Parathyroid adenoma (tissue), 2 donors: ENCODE measurements at regions not wholly inside any gene's neighbourhood (a gene's known extent, or its start where the extent isn't known, plus 50 kb on each side); places are given as distances from the start of the nearest gene placed in this dataset.
A peak's percentile ranks its signal among the peaks of the same experiment; 100 is the strongest.

Source experiments
- H2AFZ ChIP-seq: fragments of 300-600 bp; sonication (generic); one replicate; pipeline ENCODE4 v1.7.0; 2017; ENCODE audit warnings: antibody characterized with exemption, mild to moderate bottlenecking
- H3K27ac ChIP-seq: fragments of 300-600 bp; sonication (generic); one replicate; pipeline ENCODE4 v1.7.0; 2017
- H3K27me3 ChIP-seq: fragments of 300-600 bp; sonication (generic); one replicate; pipeline ENCODE4 v1.7.0; 2017; ENCODE audit warnings: low read length; ENCODE audit not compliant: control insufficient read depth, insufficient read depth
- H3K36me3 ChIP-seq: fragments of 300-600 bp; sonication (generic); one replicate; pipeline ENCODE4 v1.7.0; 2017; ENCODE audit warnings: low read length; ENCODE audit not compliant: control insufficient read depth, insufficient read depth
- H3K4me1 ChIP-seq: fragments of 300-600 bp; sonication (generic); one replicate; pipeline ENCODE4 v1.7.0; 2017; ENCODE audit warnings: control low read depth
- H3K4me2 ChIP-seq: fragments of 300-600 bp; sonication (generic); one replicate; pipeline ENCODE4 v1.7.0; 2017; ENCODE audit warnings: low read length
- H3K4me3 ChIP-seq: fragments of 300-600 bp; sonication (generic); one replicate; pipeline ENCODE4 v1.7.0; 2017; ENCODE audit warnings: low read depth, low read length
- H3K79me2 ChIP-seq: fragments of 300-600 bp; sonication (generic); one replicate; pipeline ENCODE4 v1.7.0; 2017; ENCODE audit warnings: control low read depth
- H3K9ac ChIP-seq: fragments of 300-600 bp; sonication (generic); one replicate; pipeline ENCODE4 v1.7.0; 2017; ENCODE audit warnings: mild to moderate bottlenecking
- H3K9me3 ChIP-seq: fragments of 300-600 bp; sonication (generic); one replicate; pipeline ENCODE4 v1.7.0; 2017; ENCODE audit warnings: low read length; ENCODE audit not compliant: control insufficient read depth
- TF ChIP-seq, protein P1 (sequence below): fragments of 300-600 bp; sonication (generic); IDR thresholded peaks from one replicate; pipeline ENCODE4 v1.7.0; 2017; ENCODE audit warnings: antibody characterized with exemption, mild to moderate bottlenecking
- donor health status: primary hyperparathyroidism.

DNA sequence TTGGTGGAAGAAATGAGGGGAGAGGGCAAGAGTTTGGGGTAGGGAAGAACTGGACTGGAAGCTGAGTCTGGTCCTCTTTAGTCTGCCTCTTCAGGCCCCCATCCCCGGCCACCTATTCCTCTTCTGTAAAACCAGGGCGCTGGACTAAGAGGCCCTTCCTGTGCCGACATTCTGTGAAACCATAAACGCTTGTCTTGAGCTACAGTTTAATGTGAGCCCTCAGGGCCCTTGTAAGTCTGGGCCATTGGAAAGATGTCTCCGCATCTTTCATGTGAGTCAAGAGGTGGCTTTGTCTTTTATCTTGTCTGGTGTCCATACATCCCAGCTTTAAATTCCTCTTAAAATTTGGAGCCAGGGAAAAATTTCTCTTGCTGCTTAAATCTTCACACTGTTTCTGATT lies 90.6 kb downstream of the PLCE1 start:
- Histone ChIP-seq H3K79me2 (no peaks in the 10 kb centered on the region), H3K36me3 (no peaks in the 10 kb centered on the region), H2AFZ (no peak overlapping the region), H3K27ac (no peak overlapping the region), H3K4me2 (no peak overlapping the region), H3K4me3 (no peak overlapping the region), H3K27me3 (no peaks in the 10 kb centered on the region), H3K9me3 (peaks cover 3% of the 10 kb centered on the region), H3K4me1 (no peaks in the 10 kb centered on the region), H3K9ac (no peak overlapping the region)
- TF ChIP-seq, protein P1, sequence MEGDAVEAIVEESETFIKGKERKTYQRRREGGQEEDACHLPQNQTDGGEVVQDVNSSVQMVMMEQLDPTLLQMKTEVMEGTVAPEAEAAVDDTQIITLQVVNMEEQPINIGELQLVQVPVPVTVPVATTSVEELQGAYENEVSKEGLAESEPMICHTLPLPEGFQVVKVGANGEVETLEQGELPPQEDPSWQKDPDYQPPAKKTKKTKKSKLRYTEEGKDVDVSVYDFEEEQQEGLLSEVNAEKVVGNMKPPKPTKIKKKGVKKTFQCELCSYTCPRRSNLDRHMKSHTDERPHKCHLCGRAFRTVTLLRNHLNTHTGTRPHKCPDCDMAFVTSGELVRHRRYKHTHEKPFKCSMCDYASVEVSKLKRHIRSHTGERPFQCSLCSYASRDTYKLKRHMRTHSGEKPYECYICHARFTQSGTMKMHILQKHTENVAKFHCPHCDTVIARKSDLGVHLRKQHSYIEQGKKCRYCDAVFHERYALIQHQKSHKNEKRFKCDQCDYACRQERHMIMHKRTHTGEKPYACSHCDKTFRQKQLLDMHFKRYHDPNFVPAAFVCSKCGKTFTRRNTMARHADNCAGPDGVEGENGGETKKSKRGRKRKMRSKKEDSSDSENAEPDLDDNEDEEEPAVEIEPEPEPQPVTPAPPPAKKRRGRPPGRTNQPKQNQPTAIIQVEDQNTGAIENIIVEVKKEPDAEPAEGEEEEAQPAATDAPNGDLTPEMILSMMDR: no peak

DNA sequence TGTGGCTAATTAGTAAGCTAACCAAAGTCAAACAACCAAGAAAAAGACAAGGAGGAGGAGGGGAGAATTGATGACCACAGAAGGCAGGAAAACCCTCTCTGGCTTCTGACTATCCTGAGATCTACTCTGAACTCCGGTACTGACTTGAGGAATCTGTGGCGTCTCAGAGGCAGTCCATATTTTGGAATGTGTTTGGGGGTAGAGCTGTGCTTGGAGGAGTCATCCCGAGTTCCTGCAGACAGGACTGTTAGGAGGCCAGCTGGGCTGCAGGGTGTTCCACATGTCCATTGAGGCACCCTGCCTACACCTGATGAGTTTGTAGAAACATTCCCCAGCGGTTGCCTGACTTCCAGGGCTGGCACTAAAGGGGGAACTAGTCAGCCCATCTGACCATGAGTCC lies 91.6 kb downstream of the PLCE1 start:
- H3K9ac ChIP-seq: no peak overlapping the region

DNA sequence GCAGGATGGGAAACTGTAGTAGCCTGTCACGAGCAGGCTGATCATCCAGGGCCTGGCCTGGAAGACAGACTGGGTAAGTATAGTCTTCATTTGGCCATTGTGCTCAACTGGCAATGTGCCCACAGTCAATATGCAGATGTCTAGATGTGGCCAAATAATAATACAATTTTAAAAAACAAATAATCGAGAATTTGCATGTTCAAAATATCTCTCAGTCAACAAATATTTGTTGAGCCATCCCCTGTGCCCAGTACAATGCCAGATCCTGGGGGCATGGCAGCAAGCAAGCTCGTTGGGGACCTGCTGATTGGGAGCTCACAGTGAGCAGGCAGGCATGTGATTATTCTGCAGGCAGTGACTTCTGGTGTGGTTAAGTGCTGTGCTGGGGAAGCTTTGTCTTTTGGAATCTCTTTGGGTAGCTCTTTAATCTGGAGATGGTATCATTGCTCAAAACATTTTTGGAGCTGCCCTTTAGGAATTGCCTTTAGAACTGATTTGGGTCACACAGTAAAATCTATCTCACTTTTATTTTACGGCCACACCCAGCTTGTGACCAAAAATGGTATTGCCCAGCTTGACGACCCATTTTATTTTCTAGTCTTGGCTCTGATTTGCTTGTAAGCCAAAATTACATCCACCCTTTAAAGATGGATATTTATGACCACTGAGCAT lies 92.2 kb downstream of the PLCE1 start:
- TF ChIP-seq, protein P1: no peak
- Histone ChIP-seq H3K4me3 (no peak overlapping the region), H3K79me2 (no peaks in the 10 kb centered on the region), H3K27ac (no peak overlapping the region), H3K4me1 (no peaks in the 10 kb centered on the region), H3K4me2 (no peak overlapping the region), H2AFZ (no peak overlapping the region), H3K9me3 (peaks cover 3% of the 10 kb centered on the region), H3K27me3 (no peaks in the 10 kb centered on the region), H3K9ac (no peak overlapping the region), H3K36me3 (no peaks in the 10 kb centered on the region)

More for the DNA sequence above, 91.6 kb downstream of the PLCE1 start:
- TF ChIP-seq, protein P1: no peak
- peaks cover 3% of the 10 kb centered on the region for H3K9me3 ChIP-seq
- H3K4me2 ChIP-seq: no peak overlapping the region
- H3K36me3 ChIP-seq: no peaks in the 10 kb centered on the region
- no peak overlapping the region for H3K27ac ChIP-seq
- no peak overlapping the region for H3K4me3 ChIP-seq
- no peaks in the 10 kb centered on the region for H3K27me3 ChIP-seq
- no peak overlapping the region for H2AFZ ChIP-seq
- no peaks in the 10 kb centered on the region for H3K79me2 ChIP-seq
- H3K4me1 ChIP-seq: no peaks in the 10 kb centered on the region

DNA sequence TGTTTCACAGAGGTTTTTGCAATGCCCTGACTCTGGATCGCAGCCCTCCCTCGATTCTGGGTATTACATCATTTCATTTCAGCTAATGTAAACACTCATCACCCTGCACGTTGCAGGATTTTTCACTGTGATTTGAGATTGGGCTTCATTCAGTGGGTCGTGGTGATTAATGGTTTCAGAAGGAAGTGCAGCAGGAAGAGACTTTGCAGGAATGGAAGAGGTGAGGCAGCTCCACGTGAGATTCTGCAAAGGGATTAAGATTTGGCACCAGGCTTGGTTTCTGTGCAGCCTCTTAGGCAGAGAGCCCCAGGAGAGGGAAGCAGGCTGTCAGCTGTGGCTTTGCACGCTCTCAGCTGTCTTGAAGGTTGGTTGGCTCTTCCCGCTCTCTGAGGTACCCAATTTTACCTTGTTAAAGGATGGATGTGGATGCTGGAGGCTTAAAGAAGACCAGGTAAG lies 95.2 kb downstream of the PLCE1 start:
- H2AFZ ChIP-seq: peak overlapping the region; percentile 39

More for the DNA sequence above, 95.2 kb downstream of the PLCE1 start:
- Histone ChIP-seq H3K27me3 (no peaks in the 10 kb centered on the region), H3K36me3 (no peaks in the 10 kb centered on the region), H3K79me2 (no peaks in the 10 kb centered on the region), H3K9ac (no peak overlapping the region), H3K9me3 (no peaks in the 10 kb centered on the region), H3K4me1 (no peaks in the 10 kb centered on the region), H3K27ac (no peak overlapping the region), H3K4me3 (no peak overlapping the region), H3K4me2 (no peak overlapping the region)
- TF ChIP-seq, protein P1: no peak
